Activated naive CD4-positive, alpha-beta T cell treated with anti-CD3 and anti-CD28 coated beads for 36 hours (primary cell): ENCODE measurements at regions not wholly inside any gene's neighbourhood (a gene's known extent, or its start where the extent isn't known, plus 50 kb on each side); places are given as distances from the start of the nearest gene placed in this dataset.

Experiments
- CTCF ChIA-PET: fragments of 350-600 bp; sonication (Branson Sonifier 250); formaldehyde crosslinking; loops from one replicate; lab custom pipeline; 2021; ENCODE audit warnings: antibody characterized with exemption; lab: Charles Lee
- DNase-seq: peaks from one replicate; pipeline ENCODE4 v3.0.0-alpha.2; 2020
- H3K27ac Mint-ChIP-seq: one replicate; pipeline ENCODE4 v1.8.0; 2021; ENCODE audit warnings: mild to moderate bottlenecking, mixed read lengths
- H3K27me3 Mint-ChIP-seq: one replicate; pipeline ENCODE4 v1.8.0; 2021; ENCODE audit warnings: low read depth, mixed read lengths
- H3K36me3 Mint-ChIP-seq: one replicate; pipeline ENCODE4 v1.8.0; 2021; ENCODE audit warnings: low read depth, mixed read lengths
- H3K4me1 Mint-ChIP-seq: one replicate; pipeline ENCODE4 v1.8.0; 2021; ENCODE audit warnings: low read depth, mixed read lengths
- H3K4me3 Mint-ChIP-seq: one replicate; pipeline ENCODE4 v1.8.0; 2021; ENCODE audit warnings: mild to moderate bottlenecking, moderate library complexity, mixed read lengths
- H3K9me3 Mint-ChIP-seq: one replicate; pipeline ENCODE4 v1.8.0; 2021; ENCODE audit warnings: mixed read lengths
- intact Hi-C: fragments of 100-400 bp; cut with micrococcal nuclease; formaldehyde crosslinking; loops from one replicate; pipeline ENCODE4 v1.15.1; 2023

DNA sequence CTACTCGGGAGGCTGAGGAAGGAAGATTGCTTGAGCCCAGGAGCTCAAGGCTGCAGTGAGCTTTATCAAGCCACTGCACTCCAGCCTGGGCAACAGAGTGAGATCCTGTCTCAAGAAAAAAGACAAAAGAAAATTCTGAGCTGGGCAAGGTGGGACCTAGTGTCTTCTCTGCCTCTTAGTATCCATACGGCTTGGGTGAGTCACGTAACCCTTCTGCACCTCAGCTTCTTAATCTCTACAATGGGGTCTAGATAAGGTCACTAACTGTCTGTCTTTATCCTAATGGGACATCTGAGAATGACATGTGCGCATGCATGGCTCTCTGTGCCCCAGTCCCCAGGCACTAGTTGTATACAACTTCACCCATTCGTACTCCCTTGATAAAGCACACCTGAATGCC, 53.4 kb upstream of the TLK1 start:
- peaks cover under 1% of the 10 kb centered on the region for H3K9me3 Mint-ChIP-seq
- H3K27me3 Mint-ChIP-seq: no peaks in the 10 kb centered on the region
- CTCF ChIA-PET: interaction anchor here (0.6 kb wide), 2 partner anchors 36 to 366 kb away, joined by 3 to 7 read pairs; no protein-coding TSS in a partner anchor
- H3K4me1 Mint-ChIP-seq: peaks cover 13% of the 10 kb centered on the region
- DNase-seq: no peak
- no peaks in the 10 kb centered on the region for H3K36me3 Mint-ChIP-seq
- no peak overlapping the region for H3K4me3 Mint-ChIP-seq
- intact Hi-C loops: no loop called here
- no peak overlapping the region for H3K27ac Mint-ChIP-seq

GRCh38 chr2:171210864-171211431, 50.3 kb upstream of the TLK1 start:
- H3K27ac Mint-ChIP-seq: peak overlapping the region; percentile 56
- CTCF ChIA-PET: interaction anchor here (0.8 kb wide), 1 partner anchor 249 kb away, joined by 3 read pairs; no protein-coding TSS in a partner anchor
- H3K9me3 Mint-ChIP-seq: no peaks in the 10 kb centered on the region
- peak overlapping the region; percentile 51 for H3K4me3 Mint-ChIP-seq
- H3K4me1 Mint-ChIP-seq: peaks cover 13% of the 10 kb centered on the region
- intact Hi-C loops: loop anchor here (1.0 to 2.0 kb wide), 3 partner anchors 30 to 205 kb away; no protein-coding TSS in a partner anchor
- H3K27me3 Mint-ChIP-seq: no peaks in the 10 kb centered on the region
- peak; percentile 60 for DNase-seq
- H3K36me3 Mint-ChIP-seq: no peaks in the 10 kb centered on the region
